Bone marrow (tissue), 2 donors: ENCODE measurements at regions not wholly inside any gene's neighbourhood (a gene's known extent, or its start where the extent isn't known, plus 50 kb on each side); places are given as distances from the start of the nearest gene placed in this dataset.
"Not testable (repeated sequence)": the region's sequence is repeated elsewhere in the genome, so short reads cannot be mapped to it uniquely, and the experiment has no call there.

Experiments used
- DNase-seq, 2 donors: peaks; one replicate each; lab custom pipeline; 2025; lab: John Stamatoyannopoulos, UW

GRCh38 chr2:156933645-156934225, 323.8 kb upstream of the GALNT5 start:
- no peak for DNase-seq

- DNase-seq: no peak
Observed at GRCh38 chr2:156935616-156936015, 321.9 kb upstream of the GALNT5 start.

- no peak for DNase-seq
Observed at GRCh38 chr2:156937430-156937829, 320.1 kb upstream of the GALNT5 start.

- no peak for DNase-seq
Observed at GRCh38 chr2:156944871-156945270, 312.6 kb upstream of the GALNT5 start.

GRCh38 chr2:156947261-156947660, 310.2 kb upstream of the GALNT5 start:
- no peak for DNase-seq

GRCh38 chr2:156955701-156956100, 301.8 kb upstream of the GALNT5 start:
- DNase-seq: no peak

- no peak for DNase-seq
Observed at GRCh38 chr2:156956161-156956560, 301.3 kb upstream of the GALNT5 start.

- no peak for DNase-seq
Observed at GRCh38 chr2:156958374-156958773, 299.1 kb upstream of the GALNT5 start.

GRCh38 chr2:156959481-156959880, 298.0 kb upstream of the GALNT5 start:
- DNase-seq: no peak

GRCh38 chr2:156982615-156983014, 274.9 kb upstream of the GALNT5 start:
- no peak for DNase-seq

GRCh38 chr2:156986339-156986988, 271.0 kb upstream of the GALNT5 start:
- no peak for DNase-seq

GRCh38 chr2:156999661-157000060, 257.8 kb upstream of the GALNT5 start:
- DNase-seq: no peak

GRCh38 chr2:157004789-157005188, 252.7 kb upstream of the GALNT5 start:
- DNase-seq: no peak

GRCh38 chr2:157015015-157015575, 242.4 kb upstream of the GALNT5 start:
- no peak for DNase-seq

GRCh38 chr2:157023264-157023663, 234.2 kb upstream of the GALNT5 start:
- not testable (repeated sequence) for DNase-seq

- DNase-seq: no peak
Observed at GRCh38 chr2:157024129-157024528, 233.4 kb upstream of the GALNT5 start.

- no peak for DNase-seq
Observed at GRCh38 chr2:157032017-157032416, 225.5 kb upstream of the GALNT5 start.

GRCh38 chr2:157036726-157037125, 220.8 kb upstream of the GALNT5 start:
- DNase-seq: no peak

GRCh38 chr2:157043786-157044185, 213.7 kb upstream of the GALNT5 start:
- DNase-seq: no peak

GRCh38 chr2:157046396-157046795, 211.1 kb upstream of the GALNT5 start:
- DNase-seq: no peak

- DNase-seq: no peak
Observed at GRCh38 chr2:157052685-157053224, 204.8 kb upstream of the GALNT5 start.

GRCh38 chr2:157053876-157054275, 203.6 kb upstream of the GALNT5 start:
- DNase-seq: no peak

GRCh38 chr2:157055660-157056199, 201.8 kb upstream of the GALNT5 start:
- no peak for DNase-seq
